ENCODE measurements at regions not wholly inside any gene's neighbourhood (a gene's known extent, or its start where the extent isn't known, plus 50 kb on each side); places are given as distances from the start of the nearest gene placed in this dataset.

GRCh38 chr4:141290771-141291170 is 70.1 kb downstream of the ZNF330 start:
- H3K4me1 ChIP-seq (ENCODE audit: control insufficient read depth in 4 of 4, insufficient read depth in 4 of 4, low read length in 3 of 4) = no peaks in the 10 kb centered on the region
- no peaks in the 10 kb centered on the region for H3K27me3 ChIP-seq (ENCODE audit: control insufficient read depth in 4 of 4, insufficient read depth in 4 of 4, low read length in 3 of 4)
- no peak overlapping the region for H3K9ac ChIP-seq (ENCODE audit: low read depth in 1 of 2, low read length in 2 of 2)
- no peaks in the 10 kb centered on the region for H3K36me3 ChIP-seq (ENCODE audit: control insufficient read depth in 4 of 4, insufficient read depth in 3 of 4, low read depth in 1 of 4, low read length in 3 of 4)
- TF ChIP-seq HNF4A (conservative IDR thresholded peaks at IDR 0.05) = no peak
- no peak for TF ChIP-seq FOXA1 (IDR thresholded peaks at IDR 0.05)
- TF ChIP-seq NR2F2 (IDR thresholded peaks at IDR 0.05) = no peak
- TF ChIP-seq ZBTB33 (IDR thresholded peaks at IDR 0.05) = no peak
- TF ChIP-seq ATF3 (IDR thresholded peaks at IDR 0.05) = no peak
- TF ChIP-seq RXRA (IDR thresholded peaks at IDR 0.05) = no peak
- H3K4me3 ChIP-seq (ENCODE audit: low read depth in 1 of 3, low read length in 3 of 3) = no peak overlapping the region
- no peak for DNase-seq (ENCODE audit: low spot score)
- no peaks in the 10 kb centered on the region for H3K9me3 ChIP-seq (ENCODE audit: control insufficient read depth in 4 of 4, low read length in 3 of 4)
- no peak overlapping the region for H3K27ac ChIP-seq (ENCODE audit: low read depth in 1 of 2, low read length in 2 of 2)

GRCh38 chr4:141294306-141294705 is 73.6 kb downstream of the ZNF330 start:
- Histone ChIP-seq H3K36me3 (ENCODE audit: control insufficient read depth in 4 of 4, insufficient read depth in 3 of 4, low read depth in 1 of 4, low read length in 3 of 4) (no peaks in the 10 kb centered on the region), H3K9me3 (ENCODE audit: control insufficient read depth in 4 of 4, low read length in 3 of 4) (no peaks in the 10 kb centered on the region), H3K4me3 (ENCODE audit: low read depth in 1 of 3, low read length in 3 of 3) (no peak overlapping the region), H3K27me3 (ENCODE audit: control insufficient read depth in 4 of 4, insufficient read depth in 4 of 4, low read length in 3 of 4) (no peaks in the 10 kb centered on the region), H3K4me1 (ENCODE audit: control insufficient read depth in 4 of 4, insufficient read depth in 4 of 4, low read length in 3 of 4) (no peaks in the 10 kb centered on the region), H3K27ac (ENCODE audit: low read depth in 1 of 2, low read length in 2 of 2) (no peak overlapping the region), H3K9ac (ENCODE audit: low read depth in 1 of 2, low read length in 2 of 2) (no peak overlapping the region)
- WGBS = 72% methylated on average over 2 of the region's 2 CpGs
- TF ChIP-seq YY1 (IDR thresholded peaks at IDR 0.05) (no peak), RXRA (IDR thresholded peaks at IDR 0.05) (no peak), JUND (IDR thresholded peaks at IDR 0.05) (no peak), ATF3 (IDR thresholded peaks at IDR 0.05) (no peak), FOXA2 (IDR thresholded peaks at IDR 0.05) (no peak), GABPA (IDR thresholded peaks at IDR 0.05 in 1 of 2, conservative IDR thresholded peaks at IDR 0.05 in 1 of 2) (no peak), FOXA1 (IDR thresholded peaks at IDR 0.05) (no peak), CTCF (IDR thresholded peaks at IDR 0.05; ENCODE audit: low read depth, low read length, missing input control) (no peak), MAX (IDR thresholded peaks at IDR 0.05) (no peak), EGR1 (IDR thresholded peaks at IDR 0.05; ENCODE audit: low read depth in 2 of 2) (no peak), RAD21 (IDR thresholded peaks at IDR 0.05) (no peak), ZBTB33 (IDR thresholded peaks at IDR 0.05) (no peak)
- DNase-seq (ENCODE audit: low spot score) = no peak
